ENCODE measurements at regions not wholly inside any gene's neighbourhood (a gene's known extent, or its start where the extent isn't known, plus 50 kb on each side); places are given as distances from the start of the nearest gene placed in this dataset.

GRCh38 chr20:46785958-46786357 lies 76.5 kb downstream of the SLC2A10 start:
- no peak for TF ChIP-seq POLR2A (IDR thresholded peaks at IDR 0.05)
- TF ChIP-seq, protein P1, sequence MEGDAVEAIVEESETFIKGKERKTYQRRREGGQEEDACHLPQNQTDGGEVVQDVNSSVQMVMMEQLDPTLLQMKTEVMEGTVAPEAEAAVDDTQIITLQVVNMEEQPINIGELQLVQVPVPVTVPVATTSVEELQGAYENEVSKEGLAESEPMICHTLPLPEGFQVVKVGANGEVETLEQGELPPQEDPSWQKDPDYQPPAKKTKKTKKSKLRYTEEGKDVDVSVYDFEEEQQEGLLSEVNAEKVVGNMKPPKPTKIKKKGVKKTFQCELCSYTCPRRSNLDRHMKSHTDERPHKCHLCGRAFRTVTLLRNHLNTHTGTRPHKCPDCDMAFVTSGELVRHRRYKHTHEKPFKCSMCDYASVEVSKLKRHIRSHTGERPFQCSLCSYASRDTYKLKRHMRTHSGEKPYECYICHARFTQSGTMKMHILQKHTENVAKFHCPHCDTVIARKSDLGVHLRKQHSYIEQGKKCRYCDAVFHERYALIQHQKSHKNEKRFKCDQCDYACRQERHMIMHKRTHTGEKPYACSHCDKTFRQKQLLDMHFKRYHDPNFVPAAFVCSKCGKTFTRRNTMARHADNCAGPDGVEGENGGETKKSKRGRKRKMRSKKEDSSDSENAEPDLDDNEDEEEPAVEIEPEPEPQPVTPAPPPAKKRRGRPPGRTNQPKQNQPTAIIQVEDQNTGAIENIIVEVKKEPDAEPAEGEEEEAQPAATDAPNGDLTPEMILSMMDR (IDR thresholded peaks at IDR 0.05): no peak
